ENCODE measurements at regions not wholly inside any gene's neighbourhood (a gene's known extent, or its start where the extent isn't known, plus 50 kb on each side); places are given as distances from the start of the nearest gene placed in this dataset.
"Not testable (repeated sequence)": the region's sequence is repeated elsewhere in the genome, so short reads cannot be mapped to it uniquely, and the experiment has no call there.

- no peaks in the 10 kb centered on the region for H3K79me2 ChIP-seq (ENCODE audit: insufficient read depth, low read length)
- no peaks in the 10 kb centered on the region for H3K27me3 ChIP-seq (ENCODE audit: insufficient read depth, low read length)
- no peak for DNase-seq (ENCODE audit: insufficient read length, low spot score, missing footprints)
- H3K4me2 ChIP-seq (ENCODE audit: insufficient read depth, low read length), result no peak overlapping the region
- H3K36me3 ChIP-seq (ENCODE audit: insufficient read depth, low read length), result no peaks in the 10 kb centered on the region
- no peak overlapping the region for H3K4me3 ChIP-seq (ENCODE audit: insufficient read depth, low read length)
- H3K9me3 ChIP-seq (ENCODE audit: low read depth, low read length), result no peaks in the 10 kb centered on the region
- no peak overlapping the region for H3K27ac ChIP-seq (ENCODE audit: low read depth, low read length)
- H4K20me1 ChIP-seq (ENCODE audit: insufficient read depth, low read length), result no peaks in the 10 kb centered on the region
- no peak overlapping the region for H2AFZ ChIP-seq (ENCODE audit: low read length)
- no peaks in the 10 kb centered on the region for H3K4me1 ChIP-seq (ENCODE audit: insufficient read depth, low read length)
- TF ChIP-seq CTCF (IDR thresholded peaks at IDR 0.05; ENCODE audit: extremely low read depth, low read depth, low read length), result no peak
These were observed 659.2 kb upstream of the CHD1 start for GRCh38 chr5:99587983-99588382.

- H3K4me3 ChIP-seq (ENCODE audit: insufficient read depth, low read length), result no peak overlapping the region
- H3K27ac ChIP-seq (ENCODE audit: low read depth, low read length), result no peak overlapping the region
- no peaks in the 10 kb centered on the region for H3K9me3 ChIP-seq (ENCODE audit: low read depth, low read length)
- no peak overlapping the region for H2AFZ ChIP-seq (ENCODE audit: low read length)
- H3K36me3 ChIP-seq (ENCODE audit: insufficient read depth, low read length), result no peaks in the 10 kb centered on the region
- no peak for TF ChIP-seq CTCF (IDR thresholded peaks at IDR 0.05; ENCODE audit: extremely low read depth, low read depth, low read length)
- no peaks in the 10 kb centered on the region for H3K79me2 ChIP-seq (ENCODE audit: insufficient read depth, low read length)
- H3K4me1 ChIP-seq (ENCODE audit: insufficient read depth, low read length), result no peaks in the 10 kb centered on the region
- no peak for DNase-seq (ENCODE audit: insufficient read length, low spot score, missing footprints)
- H3K4me2 ChIP-seq (ENCODE audit: insufficient read depth, low read length), result no peak overlapping the region
- H3K27me3 ChIP-seq (ENCODE audit: insufficient read depth, low read length), result no peaks in the 10 kb centered on the region
- no peaks in the 10 kb centered on the region for H4K20me1 ChIP-seq (ENCODE audit: insufficient read depth, low read length)
These were observed 658.1 kb upstream of the CHD1 start for GRCh38 chr5:99586878-99587277.

GRCh38 chr5:99581204-99581603, 652.4 kb upstream of the CHD1 start:
- not testable (repeated sequence) for H3K79me2 ChIP-seq (ENCODE audit: insufficient read depth, low read length); H3K36me3 ChIP-seq (ENCODE audit: insufficient read depth, low read length); H3K27ac ChIP-seq (ENCODE audit: low read depth, low read length); H3K27me3 ChIP-seq (ENCODE audit: insufficient read depth, low read length); H3K9me3 ChIP-seq (ENCODE audit: low read depth, low read length); DNase-seq (ENCODE audit: insufficient read length, low spot score, missing footprints); H3K4me2 ChIP-seq (ENCODE audit: insufficient read depth, low read length); H3K4me1 ChIP-seq (ENCODE audit: insufficient read depth, low read length); H2AFZ ChIP-seq (ENCODE audit: low read length); H3K4me3 ChIP-seq (ENCODE audit: insufficient read depth, low read length); H4K20me1 ChIP-seq (ENCODE audit: insufficient read depth, low read length)

- DNase-seq (ENCODE audit: insufficient read length, low spot score, missing footprints), result not testable (repeated sequence)
These were observed 634.3 kb upstream of the CHD1 start for GRCh38 chr5:99562937-99563627.

GRCh38 chr5:99553211-99553810, 624.5 kb upstream of the CHD1 start:
- H3K36me3 ChIP-seq (ENCODE audit: insufficient read depth, low read length), result no peaks in the 10 kb centered on the region
- H3K4me2 ChIP-seq (ENCODE audit: insufficient read depth, low read length), result no peak overlapping the region
- H3K4me3 ChIP-seq (ENCODE audit: insufficient read depth, low read length), result no peak overlapping the region
- no peaks in the 10 kb centered on the region for H4K20me1 ChIP-seq (ENCODE audit: insufficient read depth, low read length)
- no peak overlapping the region for H3K27ac ChIP-seq (ENCODE audit: low read depth, low read length)
- H2AFZ ChIP-seq (ENCODE audit: low read length), result no peak overlapping the region
- H3K9me3 ChIP-seq (ENCODE audit: low read depth, low read length), result no peaks in the 10 kb centered on the region
- no peaks in the 10 kb centered on the region for H3K79me2 ChIP-seq (ENCODE audit: insufficient read depth, low read length)
- no peak for DNase-seq (ENCODE audit: insufficient read length, low spot score, missing footprints)
- H3K4me1 ChIP-seq (ENCODE audit: insufficient read depth, low read length), result no peaks in the 10 kb centered on the region
- no peak for TF ChIP-seq CTCF (IDR thresholded peaks at IDR 0.05; ENCODE audit: extremely low read depth, low read depth, low read length)
- H3K27me3 ChIP-seq (ENCODE audit: insufficient read depth, low read length), result no peaks in the 10 kb centered on the region

More at GRCh38 chr5:99562937-99563627, 634.3 kb upstream of the CHD1 start:
- not testable (repeated sequence) for H3K4me1 ChIP-seq (ENCODE audit: insufficient read depth, low read length); H3K4me3 ChIP-seq (ENCODE audit: insufficient read depth, low read length); H4K20me1 ChIP-seq (ENCODE audit: insufficient read depth, low read length); H3K79me2 ChIP-seq (ENCODE audit: insufficient read depth, low read length); H3K27ac ChIP-seq (ENCODE audit: low read depth, low read length); H3K4me2 ChIP-seq (ENCODE audit: insufficient read depth, low read length); H3K27me3 ChIP-seq (ENCODE audit: insufficient read depth, low read length); H3K9me3 ChIP-seq (ENCODE audit: low read depth, low read length); H3K36me3 ChIP-seq (ENCODE audit: insufficient read depth, low read length); H2AFZ ChIP-seq (ENCODE audit: low read length)
